NCI-H146 treated with DMSO at 0.1 percent for 48 hours (cell line): ENCODE measurements at regions not wholly inside any gene's neighbourhood (a gene's known extent, or its start where the extent isn't known, plus 50 kb on each side); places are given as distances from the start of the nearest gene placed in this dataset.
"Not testable (repeated sequence)": the region's sequence is repeated elsewhere in the genome, so short reads cannot be mapped to it uniquely, and the experiment has no call there.

Experiments used
- DNase-seq: peaks from one replicate; lab custom pipeline; 2025; ENCODE audit not compliant: unreplicated experiment; lab: John Stamatoyannopoulos, UW

GRCh38 chr6:4510317-4510716, 265.9 kb upstream of the CDYL start:
- no peak for DNase-seq

GRCh38 chr6:4509506-4509905, 266.7 kb upstream of the CDYL start:
- DNase-seq: no peak

GRCh38 chr6:4506792-4507191, 269.4 kb upstream of the CDYL start:
- DNase-seq: no peak

- DNase-seq: no peak
These were observed 270.0 kb upstream of the CDYL start for GRCh38 chr6:4506223-4506622.

- no peak for DNase-seq
These were observed 271.5 kb upstream of the CDYL start for GRCh38 chr6:4504700-4505099.

- DNase-seq: no peak
These were observed 272.5 kb upstream of the CDYL start for GRCh38 chr6:4503700-4504099.

GRCh38 chr6:4496284-4496683, 279.9 kb upstream of the CDYL start:
- no peak for DNase-seq

- DNase-seq: no peak
These were observed 284.5 kb upstream of the CDYL start for GRCh38 chr6:4491501-4492260.

GRCh38 chr6:4489538-4489937, 286.7 kb upstream of the CDYL start:
- no peak for DNase-seq

- DNase-seq: no peak
These were observed 287.8 kb upstream of the CDYL start for GRCh38 chr6:4488389-4488788.

- DNase-seq: no peak
These were observed 288.7 kb upstream of the CDYL start for GRCh38 chr6:4487538-4487937.

GRCh38 chr6:4486568-4487315, 289.5 kb upstream of the CDYL start:
- no peak for DNase-seq

- no peak for DNase-seq
These were observed 290.5 kb upstream of the CDYL start for GRCh38 chr6:4485735-4486134.

- no peak for DNase-seq
These were observed 293.7 kb upstream of the CDYL start for GRCh38 chr6:4482461-4482860.

- DNase-seq: no peak
These were observed 295.1 kb upstream of the CDYL start for GRCh38 chr6:4480788-4481735.

- DNase-seq: no peak
These were observed 298.1 kb upstream of the CDYL start for GRCh38 chr6:4478098-4478497.

- DNase-seq: no peak
These were observed 301.4 kb upstream of the CDYL start for GRCh38 chr6:4474810-4475209.

GRCh38 chr6:4472969-4473642, 303.1 kb upstream of the CDYL start:
- no peak for DNase-seq

- no peak for DNase-seq
These were observed 304.0 kb upstream of the CDYL start for GRCh38 chr6:4472222-4472621.

- not testable (repeated sequence) for DNase-seq
These were observed 304.7 kb upstream of the CDYL start for GRCh38 chr6:4471515-4471914.

- no peak for DNase-seq
These were observed 305.4 kb upstream of the CDYL start for GRCh38 chr6:4470698-4471210.
